ENCODE measurements at regions not wholly inside any gene's neighbourhood (a gene's known extent, or its start where the extent isn't known, plus 50 kb on each side); places are given as distances from the start of the nearest gene placed in this dataset.

DNA sequence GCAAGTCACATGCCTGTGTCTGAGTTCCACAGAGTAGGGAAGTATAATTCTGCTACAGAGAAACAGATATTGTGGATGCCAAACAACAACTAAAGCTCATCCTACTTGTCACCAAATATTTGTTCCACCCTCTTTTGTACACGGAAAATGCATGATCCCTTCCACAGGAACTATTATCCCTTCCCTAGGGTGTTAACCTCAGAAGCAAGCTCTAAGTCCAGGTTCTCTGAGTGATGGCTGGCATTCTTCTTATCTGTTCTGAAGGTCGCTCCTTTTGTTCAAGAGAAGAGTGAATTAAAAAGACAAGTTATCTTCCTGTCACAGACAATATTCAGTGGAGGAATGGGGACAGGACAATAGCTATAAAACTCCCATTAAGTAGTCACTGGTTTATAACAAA is 460.1 kb upstream of the GCFC2 start:
- Histone ChIP-seq H3K36me3 (ENCODE audit: low read depth, low read length) (no peaks in the 10 kb centered on the region), H3K79me2 (ENCODE audit: low read length) (no peaks in the 10 kb centered on the region), H3K4me1 (ENCODE audit: insufficient read depth, low read length) (no peaks in the 10 kb centered on the region), H3K27me3 (ENCODE audit: low read length) (no peaks in the 10 kb centered on the region), H3F3A (ENCODE audit: low read length, unreplicated experiment) (no peaks in the 10 kb centered on the region), H3K9me2 (replicated peaks; ENCODE audit: low read length) (no peaks in the 10 kb centered on the region), H3K27ac (ENCODE audit: low read length) (no peak overlapping the region), H3K4me2 (ENCODE audit: low read length) (no peak overlapping the region), H3K4me3 (ENCODE audit: low read length) (no peak overlapping the region), H3K9me3 (ENCODE audit: low read length) (no peaks in the 10 kb centered on the region), H2AFZ (ENCODE audit: low read length) (no peak overlapping the region), H4K20me1 (ENCODE audit: low read length) (no peaks in the 10 kb centered on the region), H3K9ac (ENCODE audit: low read length) (no peak overlapping the region)
- no peak for TF ChIP-seq EZH2phosphoT487 (IDR thresholded peaks at IDR 0.05; ENCODE audit: borderline replicate concordance, low read length)
- TF ChIP-seq EZH2 (IDR thresholded peaks at IDR 0.05; ENCODE audit: low read length, unreplicated experiment) = no peak
- no peak for TF ChIP-seq CTCF (conservative IDR thresholded peaks at IDR 0.05; ENCODE audit: low read depth, low read length)
- no peak for ATAC-seq
- ChIA-PET CTCF (no interaction called here), POLR2A (ENCODE audit: unreplicated experiment) (no interaction called here)
- DNase-seq = no peak
- BruUV-seq (replicated peaks) = no TSS peak
- intact Hi-C loops (cut with micrococcal nuclease) = no loop called here

DNA sequence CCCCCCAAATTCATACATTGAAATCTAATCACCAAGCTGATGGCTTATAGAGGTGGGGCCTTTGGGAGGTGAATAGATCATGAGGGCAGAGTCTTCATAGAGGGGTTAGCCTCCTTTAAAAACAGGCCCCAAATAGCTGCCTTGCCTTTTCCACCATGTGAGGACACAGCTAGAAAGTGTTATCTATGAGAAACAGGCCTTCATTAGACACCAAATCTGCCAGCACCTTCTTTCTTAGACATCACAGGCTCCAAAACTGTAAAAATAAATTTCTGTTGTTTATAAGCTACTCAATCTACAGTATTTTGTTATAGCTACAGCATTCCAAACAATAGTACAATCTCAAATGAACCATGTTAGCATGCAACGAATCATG is 459.3 kb upstream of the GCFC2 start:
- DNase-seq (no peak), ATAC-seq (no peak)
- Histone ChIP-seq H3K79me2 (ENCODE audit: low read length) (no peaks in the 10 kb centered on the region), H3K9me3 (ENCODE audit: low read length) (no peaks in the 10 kb centered on the region), H3K36me3 (ENCODE audit: low read depth, low read length) (no peaks in the 10 kb centered on the region), H3K27ac (ENCODE audit: low read length) (no peak overlapping the region), H3K4me2 (ENCODE audit: low read length) (no peak overlapping the region), H3K27me3 (ENCODE audit: low read length) (no peaks in the 10 kb centered on the region), H3K4me3 (ENCODE audit: low read length) (no peak overlapping the region), H4K20me1 (ENCODE audit: low read length) (no peaks in the 10 kb centered on the region), H3K9ac (ENCODE audit: low read length) (no peak overlapping the region), H3K9me2 (replicated peaks; ENCODE audit: low read length) (no peaks in the 10 kb centered on the region), H3K4me1 (ENCODE audit: insufficient read depth, low read length) (no peaks in the 10 kb centered on the region), H2AFZ (ENCODE audit: low read length) (no peak overlapping the region), H3F3A (ENCODE audit: low read length, unreplicated experiment) (no peaks in the 10 kb centered on the region)
- ChIA-PET CTCF (no interaction called here), POLR2A (ENCODE audit: unreplicated experiment) (no interaction called here)
- TF ChIP-seq CTCF (conservative IDR thresholded peaks at IDR 0.05; ENCODE audit: low read depth, low read length) (no peak), EZH2 (IDR thresholded peaks at IDR 0.05; ENCODE audit: low read length, unreplicated experiment) (no peak), EZH2phosphoT487 (IDR thresholded peaks at IDR 0.05; ENCODE audit: borderline replicate concordance, low read length) (no peak)
- intact Hi-C loops (cut with micrococcal nuclease) = no loop called here
- no TSS peak for BruUV-seq (replicated peaks)

- H4K20me1 ChIP-seq (ENCODE audit: low read length) = no peaks in the 10 kb centered on the region
- H3K4me1 ChIP-seq (ENCODE audit: insufficient read depth, low read length) = no peaks in the 10 kb centered on the region
- no peak for ATAC-seq
- no peaks in the 10 kb centered on the region for H3K79me2 ChIP-seq (ENCODE audit: low read length)
- no TSS peak for BruUV-seq (replicated peaks)
- H3K9me3 ChIP-seq (ENCODE audit: low read length) = no peaks in the 10 kb centered on the region
- H3K4me2 ChIP-seq (ENCODE audit: low read length) = no peak overlapping the region
- no peaks in the 10 kb centered on the region for H3K36me3 ChIP-seq (ENCODE audit: low read depth, low read length)
- H3F3A ChIP-seq (ENCODE audit: low read length, unreplicated experiment) = no peaks in the 10 kb centered on the region
- no peak for TF ChIP-seq EZH2phosphoT487 (IDR thresholded peaks at IDR 0.05; ENCODE audit: borderline replicate concordance, low read length)
- no peak for TF ChIP-seq CTCF (conservative IDR thresholded peaks at IDR 0.05; ENCODE audit: low read depth, low read length)
- TF ChIP-seq EZH2 (IDR thresholded peaks at IDR 0.05; ENCODE audit: low read length, unreplicated experiment) = no peak
- intact Hi-C loops (cut with micrococcal nuclease) = no loop called here
- H2AFZ ChIP-seq (ENCODE audit: low read length) = no peak overlapping the region
- no peak for DNase-seq
- POLR2A ChIA-PET (ENCODE audit: unreplicated experiment) = no interaction called here
- no peak overlapping the region for H3K27ac ChIP-seq (ENCODE audit: low read length)
- no peak overlapping the region for H3K4me3 ChIP-seq (ENCODE audit: low read length)
- H3K9me2 ChIP-seq (replicated peaks; ENCODE audit: low read length) = no peaks in the 10 kb centered on the region
- no peaks in the 10 kb centered on the region for H3K27me3 ChIP-seq (ENCODE audit: low read length)
- no peak overlapping the region for H3K9ac ChIP-seq (ENCODE audit: low read length)
- CTCF ChIA-PET = no interaction called here
Measured at GRCh38 chr2:76169276-76170008, 458.7 kb upstream of the GCFC2 start.
